ENCODE measurements at regions not wholly inside any gene's neighbourhood (a gene's known extent, or its start where the extent isn't known, plus 50 kb on each side); places are given as distances from the start of the nearest gene placed in this dataset.

DNA sequence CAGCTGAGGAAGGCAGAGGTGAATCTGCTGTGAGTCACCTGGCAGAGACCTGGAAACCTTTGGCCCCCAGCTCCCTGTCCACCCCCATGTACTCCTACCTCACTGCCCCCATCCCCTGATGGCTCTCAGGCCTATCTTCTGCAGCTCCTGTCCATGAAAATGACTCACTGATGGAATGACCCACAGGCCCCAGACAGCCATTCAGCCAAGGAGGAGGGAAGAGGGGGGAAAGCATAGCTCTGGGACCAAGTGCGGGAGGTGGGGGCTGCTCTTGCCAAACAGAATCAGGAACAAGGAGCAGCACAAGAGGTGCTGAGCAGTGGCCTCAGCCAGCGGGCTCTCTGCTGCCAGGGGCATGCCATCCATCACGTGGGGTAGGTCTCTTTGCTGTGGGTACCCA, 111.4 kb upstream of the C1QTNF9B start:
- no peak for DNase-seq (ENCODE audit: low read depth)

DNA sequence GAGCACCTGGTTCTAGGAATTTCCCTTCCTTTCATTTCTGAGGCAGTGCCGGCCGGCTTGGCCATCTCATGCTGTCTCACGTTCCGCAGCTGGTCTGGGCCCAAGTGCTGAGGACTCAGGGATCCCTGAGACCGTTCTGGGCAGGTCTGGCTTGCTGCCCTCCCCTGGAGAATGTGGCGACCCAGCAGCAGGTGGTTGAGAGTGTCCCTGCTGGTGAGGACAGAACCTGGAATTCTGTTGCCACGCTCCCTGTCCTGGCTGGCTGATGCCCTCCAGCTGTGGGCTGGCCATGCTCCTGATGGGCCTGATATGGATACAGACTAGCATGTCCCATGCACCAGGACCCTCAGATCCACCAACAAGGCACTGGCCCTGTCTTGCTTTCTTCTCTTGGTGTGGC, 114.0 kb upstream of the C1QTNF9B start:
- no peak for DNase-seq (ENCODE audit: low read depth)

DNA sequence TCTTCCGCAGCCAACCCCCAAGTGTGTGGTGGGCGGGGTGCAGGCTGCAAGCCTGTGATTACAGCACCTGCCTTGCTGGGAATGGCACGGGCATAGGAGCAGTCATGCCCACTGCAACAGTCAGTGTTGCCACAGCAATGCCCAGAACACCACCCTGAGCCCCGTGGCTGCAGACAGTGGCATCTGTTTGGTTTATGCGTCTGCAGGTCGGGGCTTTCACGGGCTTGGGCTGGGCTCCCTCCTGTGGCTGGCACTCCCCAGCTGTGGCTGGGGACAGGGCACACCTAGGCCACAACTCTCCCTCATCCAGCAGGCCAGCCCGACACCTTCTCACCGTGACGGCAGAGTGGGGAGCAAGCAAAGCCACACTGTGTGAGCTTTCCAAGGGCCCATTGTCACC, 115.3 kb upstream of the C1QTNF9B start:
- no peak for DNase-seq (ENCODE audit: low read depth)

DNA sequence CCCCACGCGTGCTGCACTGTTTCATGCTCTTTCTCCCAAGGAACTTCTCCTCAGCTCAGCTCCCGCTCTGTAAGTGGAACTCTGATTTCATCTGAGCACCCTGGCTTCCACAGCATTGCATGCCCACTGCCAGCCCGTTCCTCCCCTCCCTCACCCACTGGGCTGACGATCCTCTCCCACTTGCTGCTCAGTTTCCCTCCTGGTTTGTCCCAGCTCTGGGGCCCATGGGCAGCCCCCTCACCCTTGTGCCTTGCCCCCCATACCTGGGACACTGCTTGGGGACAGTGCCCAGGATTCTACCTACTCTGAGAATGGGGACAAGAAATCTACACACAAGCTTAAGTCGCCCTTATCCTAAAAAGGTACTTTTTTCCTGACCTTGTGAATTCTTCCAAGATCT, 115.9 kb upstream of the C1QTNF9B start:
- no peak for DNase-seq (ENCODE audit: low read depth)

DNA sequence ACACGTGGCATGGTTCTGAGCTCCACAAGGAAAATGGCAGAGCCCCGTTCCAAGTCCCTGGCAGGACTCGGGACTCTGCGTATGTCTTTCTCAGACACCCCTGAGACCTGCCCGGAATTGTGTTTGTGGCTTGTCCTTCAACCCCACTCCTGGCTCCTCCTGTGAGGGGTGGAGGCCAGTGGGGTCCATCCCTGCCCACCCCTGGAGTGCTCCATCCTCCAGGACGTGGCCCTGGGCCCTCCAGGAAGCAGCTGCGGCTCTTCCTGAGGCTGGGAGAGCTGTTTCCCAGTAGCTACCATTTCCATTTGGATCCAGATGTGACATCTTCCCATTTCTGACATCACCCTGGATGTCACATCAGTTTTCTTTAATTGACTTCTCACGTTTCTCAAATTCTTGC, 118.7 kb upstream of the C1QTNF9B start:
- no peak for DNase-seq (ENCODE audit: low read depth)

DNA sequence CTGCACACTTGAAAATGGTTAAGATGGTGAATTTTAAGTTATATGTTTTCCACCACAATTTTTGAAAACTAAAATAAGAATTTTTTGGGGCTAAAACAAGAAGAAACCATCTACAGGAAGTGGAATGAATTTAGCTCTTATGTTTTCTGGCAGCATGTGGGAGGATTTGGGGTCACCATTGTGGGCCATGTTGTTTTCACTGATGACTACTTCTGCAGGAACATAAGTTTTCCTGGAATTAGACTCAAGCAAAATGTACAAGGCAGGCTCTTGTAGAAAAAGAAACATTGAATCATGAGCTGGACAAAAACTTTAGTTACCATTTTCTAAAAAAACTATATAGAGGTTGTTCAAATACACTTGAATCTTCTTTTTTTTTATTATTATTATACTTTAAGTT, 125.3 kb upstream of the C1QTNF9B start:
- no peak for DNase-seq (ENCODE audit: low read depth)

DNA sequence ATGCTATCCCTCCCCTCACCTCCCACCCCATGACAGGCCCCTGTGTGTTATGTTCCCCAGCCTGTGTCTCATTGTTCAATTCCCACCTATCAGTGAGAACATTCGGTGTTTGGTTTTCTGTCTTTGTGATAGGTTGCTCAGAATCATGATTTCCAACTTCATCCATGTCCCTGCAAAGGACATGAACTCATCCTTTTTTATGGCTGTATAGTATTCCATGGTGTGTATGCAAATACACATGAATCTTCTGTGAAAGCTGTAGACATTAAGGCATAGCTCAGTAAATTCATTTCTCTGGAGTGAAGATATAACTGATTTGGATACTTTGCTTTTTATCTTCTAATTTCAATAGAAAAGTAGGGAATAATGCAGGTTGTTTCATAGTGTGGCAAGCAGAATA, 125.8 kb upstream of the C1QTNF9B start:
- no peak for DNase-seq (ENCODE audit: low read depth)

DNA sequence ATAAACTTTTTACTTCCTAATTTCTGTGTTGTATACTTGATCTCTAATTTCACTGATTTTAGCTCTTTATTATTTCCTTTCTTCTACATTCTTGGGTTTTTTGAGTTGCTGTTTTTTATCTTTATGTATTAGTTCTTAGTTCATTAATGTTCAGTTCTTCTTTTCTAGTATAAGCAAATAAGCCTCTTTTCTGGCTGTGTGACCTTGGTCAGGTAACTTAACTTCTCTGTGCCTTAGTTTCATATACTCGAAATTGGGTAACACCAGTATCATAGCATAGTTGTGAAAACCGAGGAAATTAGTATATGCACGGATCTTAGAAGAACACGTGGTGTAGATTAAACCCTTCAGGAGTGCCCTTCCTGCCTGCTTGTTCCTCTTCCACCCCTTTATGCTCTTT, 130.2 kb upstream of the C1QTNF9B start:
- no peak for DNase-seq (ENCODE audit: low read depth)

DNA sequence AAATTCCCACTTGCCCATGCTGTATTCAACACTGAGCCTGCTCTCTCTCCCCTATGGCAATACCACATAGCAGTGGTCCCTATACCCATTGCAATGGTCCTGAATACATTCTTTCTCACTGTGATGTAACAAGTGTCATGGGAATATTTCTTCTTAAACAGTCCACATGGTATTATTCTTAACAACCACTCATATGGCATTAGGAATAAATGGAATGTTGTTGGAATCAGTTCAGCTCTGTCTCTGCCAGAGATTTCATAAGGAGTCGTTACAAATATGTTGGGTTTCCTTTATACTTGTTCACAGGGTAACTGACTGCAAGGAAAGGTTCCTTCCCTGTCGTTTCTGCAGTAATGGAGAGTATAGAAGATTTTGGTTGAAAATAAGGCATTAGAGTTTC, 128.3 kb upstream of the SPATA13 start:
- DNase-seq (ENCODE audit: low read depth), result no peak

DNA sequence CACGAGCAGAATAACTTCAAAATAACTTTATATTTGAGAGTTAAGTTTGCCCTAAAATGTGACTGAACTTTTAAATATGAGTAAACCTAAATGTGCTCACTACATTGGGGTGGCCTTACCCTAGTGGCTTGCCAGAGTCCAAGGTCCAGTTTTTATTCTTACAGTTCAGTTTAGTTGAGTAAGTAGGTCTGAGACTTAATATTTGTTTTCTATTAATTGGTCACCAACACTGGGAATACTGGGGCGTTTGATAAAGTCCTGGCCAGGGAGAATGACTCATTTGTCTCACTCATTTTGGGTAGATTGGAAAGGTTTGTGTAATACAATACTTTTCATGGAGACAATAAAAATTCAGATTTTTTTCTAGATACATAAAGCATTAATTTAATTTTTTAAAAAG, 127.8 kb upstream of the SPATA13 start:
- no peak for DNase-seq (ENCODE audit: low read depth)

DNA sequence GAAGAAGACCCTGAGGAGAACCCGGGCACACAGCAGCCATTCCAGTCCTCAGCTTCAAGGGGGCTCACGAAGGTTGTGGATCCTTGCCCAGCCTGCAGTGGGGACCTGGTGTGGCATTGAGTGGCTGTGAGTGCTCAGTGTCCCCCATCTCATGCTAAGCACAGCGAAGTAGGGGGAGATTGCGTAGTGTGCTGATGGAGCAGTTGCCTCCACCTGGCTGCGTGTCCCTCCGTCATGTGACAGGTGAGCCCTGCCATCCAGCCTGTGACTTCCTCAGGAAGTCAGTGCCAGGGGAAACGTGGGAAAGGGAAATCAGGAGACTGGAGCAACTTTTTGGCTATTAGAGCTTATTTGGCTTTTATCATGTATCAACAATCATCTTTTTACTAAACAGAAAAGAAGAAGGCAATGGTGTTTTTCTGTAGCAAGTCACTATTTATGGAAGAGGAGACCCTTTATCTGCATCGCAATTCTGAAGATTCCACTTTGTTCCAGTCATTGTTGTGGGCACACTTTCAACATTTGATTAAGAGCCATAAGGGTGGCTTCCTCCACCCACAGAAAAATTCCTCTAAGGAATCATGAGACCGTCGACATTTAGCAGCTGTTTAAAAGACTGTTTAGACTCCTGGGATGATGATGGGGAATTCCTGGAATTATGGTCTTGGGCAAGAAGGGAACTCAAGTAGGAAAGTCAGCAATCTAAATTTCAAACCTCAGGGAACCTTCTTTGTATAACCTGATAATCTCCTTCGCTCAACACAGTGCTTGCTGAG, 126.8 kb upstream of the SPATA13 start:
- peak; percentile 9 for DNase-seq (ENCODE audit: low read depth)

DNA sequence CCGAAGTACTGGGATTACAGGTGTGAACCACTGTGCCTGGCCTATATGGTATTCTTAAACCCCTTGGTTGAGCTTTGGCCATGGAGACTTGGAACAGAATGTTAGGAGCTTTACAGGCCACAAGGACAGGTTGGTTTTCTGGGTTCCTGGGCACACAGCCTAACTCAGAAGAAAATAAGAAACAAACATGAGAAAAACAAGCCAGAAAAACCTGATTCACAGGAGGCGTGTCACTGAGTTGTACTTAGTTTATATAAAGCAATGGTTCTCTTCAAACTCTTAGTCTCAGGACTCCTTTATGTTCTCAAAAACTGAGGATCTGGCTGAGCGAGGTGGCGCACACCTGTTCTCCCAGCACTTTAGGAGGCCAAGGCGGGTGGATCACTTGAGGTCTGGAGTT, 125.1 kb upstream of the SPATA13 start:
- DNase-seq (ENCODE audit: low read depth), result no peak

DNA sequence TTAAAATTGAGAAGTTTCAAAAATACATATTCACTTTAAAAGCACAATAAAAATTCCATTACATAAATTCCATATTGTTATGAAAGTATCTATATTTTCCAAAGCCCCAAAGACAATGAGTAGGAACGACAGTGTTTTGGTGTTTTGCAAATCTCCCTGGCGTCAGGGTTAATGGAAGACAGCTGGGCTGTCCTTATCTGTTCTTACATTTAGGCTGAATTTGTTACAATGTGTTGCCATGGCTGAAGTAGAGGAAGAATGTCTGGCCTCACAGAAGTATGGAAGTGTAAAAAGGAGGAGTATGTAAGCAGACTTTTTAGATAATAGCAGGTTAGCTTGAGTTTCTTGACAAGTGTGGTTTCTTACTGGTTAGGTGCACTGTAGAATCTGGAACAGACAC, 124.4 kb upstream of the SPATA13 start:
- no peak for DNase-seq (ENCODE audit: low read depth)

DNA sequence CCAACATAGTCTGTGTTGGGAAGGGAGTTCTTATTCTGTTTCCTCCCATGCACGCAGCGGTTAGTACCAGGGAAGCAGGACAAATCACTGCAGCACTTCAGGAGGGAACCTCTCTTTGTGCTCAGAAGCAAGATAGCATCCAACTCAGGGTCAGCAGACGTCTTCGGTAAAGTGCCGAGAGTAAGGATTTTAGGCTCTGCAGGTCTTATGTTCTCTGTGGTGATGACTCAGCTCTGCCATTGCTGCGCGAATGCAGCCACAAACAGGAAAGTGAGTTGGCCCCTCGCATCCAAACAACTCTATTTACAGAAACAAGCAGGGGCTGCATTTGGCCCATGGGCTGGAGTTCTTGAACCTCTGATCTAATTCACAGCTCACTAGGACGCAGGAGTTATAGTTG, 122.1 kb upstream of the SPATA13 start:
- peak; percentile 33 for DNase-seq (ENCODE audit: low read depth)

DNA sequence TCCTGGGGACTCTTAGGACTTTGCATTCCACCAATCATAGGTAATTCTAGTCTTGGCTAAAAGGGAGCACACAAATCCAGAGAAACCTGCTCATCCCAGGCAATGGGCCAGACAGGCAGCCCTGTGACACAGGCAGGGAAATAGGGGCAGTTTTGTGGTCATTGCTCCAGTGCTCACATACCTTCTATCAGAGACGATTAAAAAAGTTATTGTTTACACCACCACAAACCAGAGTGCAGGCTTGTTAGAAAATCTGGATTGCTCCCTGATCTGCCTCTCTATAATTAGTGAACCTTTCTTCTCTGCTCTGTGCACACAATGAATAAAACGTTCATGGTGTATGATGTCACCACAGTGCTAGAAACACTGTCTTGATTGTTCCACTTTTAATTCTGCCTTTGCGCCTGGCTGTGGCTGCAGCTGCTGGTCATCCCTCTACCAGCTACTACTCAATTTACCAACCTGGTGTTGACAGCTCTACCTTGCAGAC, 121.6 kb upstream of the SPATA13 start:
- DNase-seq (ENCODE audit: low read depth), result no peak

DNA sequence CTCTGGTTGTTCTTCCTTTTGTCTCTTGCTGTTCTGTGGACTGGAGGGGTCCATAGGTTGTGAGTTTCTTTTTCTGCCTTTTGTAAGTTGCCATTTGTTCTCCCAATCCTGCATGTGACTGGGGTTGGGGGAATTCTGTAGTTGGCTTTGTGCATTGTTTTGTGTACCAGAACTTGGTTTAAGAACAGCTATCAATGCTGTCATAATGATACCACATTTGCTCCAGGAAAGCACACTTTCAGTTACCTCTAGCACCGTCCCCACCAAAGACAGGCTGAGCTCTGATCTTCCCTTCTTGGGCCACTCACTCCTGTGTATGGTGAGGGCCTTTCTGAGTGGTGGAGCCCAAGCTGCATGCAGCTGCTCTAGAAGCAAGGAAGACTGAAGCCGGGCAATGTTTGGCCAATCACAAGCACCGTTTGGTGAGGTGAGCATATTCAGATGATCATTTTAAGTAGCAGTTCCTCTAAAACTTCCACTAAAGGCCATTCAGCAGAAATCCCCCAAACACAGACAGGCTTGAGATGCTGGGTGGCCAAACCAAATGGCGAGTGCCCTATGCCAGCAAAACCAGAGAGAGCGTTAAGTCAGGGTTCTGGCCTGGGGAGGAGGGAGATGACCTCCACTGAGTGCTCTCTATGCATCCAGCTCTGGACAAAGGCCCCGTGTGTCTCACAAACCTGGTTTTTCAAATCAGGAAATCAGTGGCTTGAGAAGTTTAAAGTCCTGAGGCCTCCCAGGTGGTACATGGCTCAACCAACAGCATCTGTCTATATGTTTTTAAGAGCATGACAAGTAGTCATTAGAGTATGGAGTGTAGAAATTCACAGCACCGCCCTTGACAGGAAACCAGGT, 120.7 kb upstream of the SPATA13 start:
- no peak for DNase-seq (ENCODE audit: low read depth)

DNA sequence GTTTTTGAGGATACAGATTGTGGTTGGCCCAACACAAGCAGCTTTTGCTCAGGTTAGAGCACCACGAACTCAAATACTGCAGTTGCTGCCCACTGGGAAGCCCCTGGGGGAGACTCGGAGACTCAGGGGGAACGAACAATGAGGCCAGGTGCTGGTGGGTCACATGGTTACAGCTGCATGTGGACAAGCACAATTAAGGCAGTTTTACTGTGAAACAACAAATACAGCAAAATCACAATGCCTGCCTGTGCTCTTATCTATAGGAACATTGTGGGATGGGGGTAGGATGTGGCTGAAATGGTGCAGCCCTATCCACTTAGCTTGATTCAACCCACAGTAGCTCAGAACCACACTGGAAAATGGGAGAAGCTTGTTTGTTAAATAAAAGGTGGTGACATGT, 119.7 kb upstream of the SPATA13 start:
- no peak for DNase-seq (ENCODE audit: low read depth)

DNA sequence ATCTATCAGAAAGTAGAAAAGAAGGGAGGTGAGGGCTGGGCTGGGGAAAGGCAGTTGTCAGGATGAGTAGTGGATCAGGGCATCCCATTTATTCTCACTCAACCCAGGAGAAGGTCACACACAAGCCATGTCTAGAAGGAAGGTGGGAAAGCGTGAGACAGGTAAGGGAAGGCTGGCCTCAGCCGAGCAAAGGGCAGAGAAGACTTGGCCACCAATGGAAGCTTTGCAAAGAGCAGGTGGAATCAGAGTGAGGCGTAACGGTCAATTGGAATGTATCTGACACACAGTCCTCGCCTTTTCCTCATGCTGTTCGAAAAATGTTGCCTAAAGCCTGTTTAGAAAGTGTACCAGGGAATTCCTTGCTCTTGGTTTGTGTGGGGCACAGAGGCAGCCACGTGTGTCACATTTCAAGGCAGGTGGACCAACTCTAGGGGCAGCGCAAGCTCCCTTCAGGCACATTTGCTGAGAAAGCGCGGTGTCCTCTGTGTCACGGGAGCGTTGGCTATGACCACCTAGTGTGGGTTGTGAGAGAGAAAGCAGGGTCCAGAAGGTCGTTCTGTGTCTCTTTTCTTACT, 118.8 kb upstream of the SPATA13 start:
- no peak for DNase-seq (ENCODE audit: low read depth)

DNA sequence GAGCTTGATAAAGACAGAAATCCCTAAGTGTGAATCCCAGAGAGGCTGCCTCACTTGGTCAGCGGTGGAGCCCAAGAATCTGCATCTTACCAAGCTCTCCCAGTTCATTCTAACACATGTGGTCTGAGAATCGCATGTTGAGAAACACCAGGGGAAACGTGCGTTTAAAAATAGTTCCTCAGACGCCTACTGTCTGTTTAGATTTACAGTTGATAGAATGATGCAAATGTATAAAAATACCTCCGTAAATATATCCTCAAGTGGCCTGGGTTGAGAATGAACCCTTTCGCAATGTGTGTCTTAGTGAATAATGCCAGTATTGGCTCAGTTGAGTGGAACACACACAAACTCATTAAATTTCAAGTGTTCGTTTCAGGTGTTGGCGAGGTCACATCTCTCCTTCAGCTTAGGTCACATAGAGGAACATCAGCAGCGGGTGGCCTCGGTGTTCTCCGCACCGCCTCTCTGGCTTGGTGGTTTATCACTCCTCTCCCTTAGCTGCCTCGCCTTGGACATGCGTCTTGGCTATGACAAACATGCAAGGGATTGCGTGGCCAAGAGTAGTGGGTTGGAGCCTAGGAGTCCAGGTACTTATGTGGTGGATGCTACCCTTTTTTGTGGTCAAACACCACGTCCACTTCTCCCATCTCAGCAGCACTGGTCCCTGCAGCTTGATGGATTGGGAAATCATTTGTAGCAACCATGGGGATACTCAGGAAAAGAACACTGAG, 117.6 kb upstream of the SPATA13 start:
- no peak for DNase-seq (ENCODE audit: low read depth)

DNA sequence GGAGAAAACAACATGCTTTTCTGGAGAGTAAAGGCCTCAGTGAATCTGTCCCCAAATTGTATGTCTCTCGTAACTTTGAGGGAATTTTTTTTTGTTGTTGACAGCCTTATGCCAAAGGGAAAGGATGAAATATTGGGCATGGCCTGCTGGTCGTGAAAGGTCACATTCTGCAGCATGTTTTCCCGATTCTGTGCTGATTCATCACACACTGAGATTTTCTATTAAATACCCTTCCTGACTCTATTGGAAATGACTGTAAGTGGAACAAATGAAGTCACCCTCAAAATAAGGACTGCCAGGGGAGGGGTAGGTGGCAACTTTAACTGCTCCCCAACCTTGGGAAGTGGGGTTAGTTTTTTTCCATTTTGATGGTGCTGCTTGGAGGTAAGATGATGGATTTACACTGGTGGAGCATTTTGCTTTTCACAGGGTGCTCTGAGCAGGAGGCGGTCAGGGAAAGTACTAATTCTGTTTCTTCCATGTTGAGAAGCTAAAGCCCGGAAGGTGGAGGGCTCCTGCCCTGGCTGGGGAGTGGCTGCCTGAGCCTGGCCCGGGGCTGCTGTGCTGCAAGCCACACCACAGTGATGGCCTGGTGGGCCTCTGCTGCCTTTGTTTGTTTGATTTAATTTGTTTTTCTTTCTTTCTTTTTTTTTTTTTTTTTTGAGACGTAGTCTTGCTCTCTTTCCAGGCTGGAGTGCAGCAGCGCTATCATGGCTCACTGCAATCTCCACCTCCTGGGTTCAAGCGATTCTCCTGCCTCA, 116.8 kb upstream of the SPATA13 start:
- no peak for DNase-seq (ENCODE audit: low read depth)

DNA sequence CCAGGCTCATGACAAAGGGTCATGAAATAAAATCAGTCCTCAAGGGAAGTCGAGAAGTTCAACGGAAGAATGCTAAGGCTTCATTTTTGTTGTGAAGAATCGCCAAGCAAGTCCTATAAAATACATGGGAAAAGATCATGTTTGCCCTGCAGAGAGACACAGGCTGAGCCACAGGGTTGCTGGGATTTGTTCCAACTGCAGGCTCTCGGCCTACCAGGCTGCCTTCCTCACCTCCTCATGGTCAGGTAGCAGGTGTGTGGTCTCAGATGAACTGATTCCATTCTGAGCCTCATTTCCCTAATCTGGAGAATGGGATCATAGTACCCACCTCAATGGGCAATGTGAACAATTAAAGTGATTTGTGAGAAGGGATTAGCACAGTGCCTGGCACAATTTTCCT, 114.9 kb upstream of the SPATA13 start:
- DNase-seq (ENCODE audit: low read depth), result no peak

Measured in Daoy (cell line).